GM12878 (cell line): ENCODE measurements at regions not wholly inside any gene's neighbourhood (a gene's known extent, or its start where the extent isn't known, plus 50 kb on each side); places are given as distances from the start of the nearest gene placed in this dataset.

Experiments
- ATAC-seq: fragments of 200-7000 bp; cut with Tn5 transposase; 3 replicates; pipeline ENCODE4 v1.9.1; 2020; ENCODE audit warnings: mild to moderate bottlenecking, moderate library complexity
- BruUV-seq: library from RNA; stranded (reverse); fragments of 400-500 nt; replicated peaks from 2 replicates; lab custom pipeline; 2021; lab: Mats Ljungman, UMichigan
- CTCF ChIA-PET: fragments of 300-600 bp; sonication (Branson Sonifier 250); formaldehyde crosslinking; extraction: SDS; loops from one replicate; lab custom pipeline; 2021; ENCODE audit warnings: inconsistent platforms; lab: Yijun Ruan, JAX
- POLR2A ChIA-PET: fragments of 350-600 bp; formaldehyde crosslinking; extraction: SDS; loops from one replicate; lab custom pipeline; 2021; ENCODE audit warnings: inconsistent platforms; lab: Charles Lee
- RAD21 ChIA-PET: fragments of 300-600 bp; sonication (Branson Sonifier 250); formaldehyde crosslinking; loops from one replicate; lab custom pipeline; 2023; ENCODE audit warnings: antibody characterized with exemption; ENCODE audit not compliant: unreplicated experiment; lab: Charles Lee
- SMC1A ChIA-PET: fragments of 300-600 bp; sonication (Branson Sonifier 250); formaldehyde crosslinking; loops from one replicate; lab custom pipeline; 2023; ENCODE audit not compliant: unreplicated experiment, uncharacterized antibody; lab: Charles Lee
- DNase-seq: peaks from one replicate; pipeline ENCODE4 v3.0.0-alpha.2; 2011; ENCODE audit warnings: low read depth, low spot score
- FAIRE-seq: peaks from 3 replicates; lab custom pipeline; 2011; peaks lifted over from hg19 to GRCh38; lab: Jason Lieb, UNC
- H2AFZ ChIP-seq: 2 replicates; pipeline ENCODE4 v1.6.0; 2011; ENCODE audit warnings: low read depth, low read length, control low read depth; ENCODE audit not compliant: control insufficient read depth
- H3K27ac ChIP-seq: 2 replicates; pipeline ENCODE4 v1.5.1; 2011; ENCODE audit warnings: control low read depth; ENCODE audit not compliant: control insufficient read depth, insufficient read depth
- H3K27me3 ChIP-seq, 2 experiments: replicated peaks in 1 of 2; 2 replicates each; pipeline versions ENCODE4 v1.6.0 to v1.6.1; 2011; ENCODE audit warnings: low read length in 1 of 2; ENCODE audit not compliant: control insufficient read depth in 2 of 2, insufficient read depth in 2 of 2
- H3K36me3 ChIP-seq, 2 experiments: 2 replicates each; pipeline ENCODE4 v1.5.1; 2011; ENCODE audit warnings: low read length in 1 of 2; ENCODE audit not compliant: control insufficient read depth in 2 of 2, insufficient read depth in 2 of 2
- H3K4me1 ChIP-seq: 2 replicates; pipeline ENCODE4 v1.6.1; 2011; ENCODE audit warnings: mild to moderate bottlenecking, low read length, moderate library complexity, mixed read lengths; ENCODE audit not compliant: control insufficient read depth, insufficient read depth
- H3K4me2 ChIP-seq: 2 replicates; pipeline ENCODE4 v1.6.0; 2011; ENCODE audit warnings: control low read depth; ENCODE audit not compliant: control insufficient read depth, insufficient read depth
- H3K4me3 ChIP-seq: fragments of 200-600 bp; sonication (generic); 2 replicates; pipeline ENCODE4 v1.5.1; 2016
- H3K79me2 ChIP-seq: 2 replicates; pipeline ENCODE4 v1.6.0; 2011; ENCODE audit warnings: low read length; ENCODE audit not compliant: control insufficient read depth, insufficient read depth
- H3K9ac ChIP-seq: 2 replicates; pipeline ENCODE4 v1.8.0; 2011; ENCODE audit warnings: low read length, control low read depth, mixed read lengths; ENCODE audit not compliant: control insufficient read depth, insufficient read depth
- H3K9me3 ChIP-seq: replicated peaks from 3 replicates; pipeline ENCODE4 v1.5.1; 2011; ENCODE audit warnings: mild to moderate bottlenecking, low read length; ENCODE audit not compliant: control insufficient read depth, insufficient read depth
- H4K20me1 ChIP-seq: 2 replicates; pipeline ENCODE4 v1.6.0; 2011; ENCODE audit not compliant: control insufficient read depth, insufficient read depth
- BRCA1 ChIP-seq: IDR thresholded peaks from 2 replicates; pipeline ENCODE4 v1.6.1; 2011; ENCODE audit warnings: low read depth, low read length, improper control_type of control experiment
- CHD4 ChIP-seq: fragments of 200-600 bp; sonication (generic); IDR thresholded peaks from 2 replicates; pipeline ENCODE4 v1.6.1; 2016; ENCODE audit warnings: mild to moderate bottlenecking
- EGR1 ChIP-seq, 2 experiments: IDR thresholded peaks; 1 replicate in 1 of 2; 2 replicates in 1 of 2; pipeline ENCODE4 v1.6.1; 2011 to 2012; ENCODE audit warnings: low read depth in 2 of 2, low read length in 2 of 2, borderline replicate concordance in 1 of 2, mild to moderate bottlenecking in 1 of 2, moderate library complexity in 1 of 2
- ETV6 ChIP-seq, 2 experiments: fragments of 450-650 bp in 1 of 2; IDR thresholded peaks in 1 of 2; conservative IDR thresholded peaks in 1 of 2; 2 replicates each; pipeline ENCODE4 v1.6.1; 2014; ENCODE audit warnings: antibody characterized with exemption in 1 of 2, borderline replicate concordance in 1 of 2, low read depth in 1 of 2, mild to moderate bottlenecking in 1 of 2, moderate library complexity in 1 of 2
- KDM1A ChIP-seq: fragments of 200-600 bp; sonication (generic); IDR thresholded peaks from 2 replicates; pipeline ENCODE4 v1.6.1; 2016; ENCODE audit warnings: borderline replicate concordance
- MTA2 ChIP-seq: fragments of 450-650 bp; IDR thresholded peaks from 2 replicates; pipeline ENCODE4 v1.6.1; 2016; ENCODE audit warnings: low read depth, mild to moderate bottlenecking, moderate library complexity
- MTA3 ChIP-seq: IDR thresholded peaks from 2 replicates; pipeline ENCODE4 v1.6.1; 2012; ENCODE audit warnings: low read length, inconsistent platforms, borderline replicate concordance
- NFYB ChIP-seq: IDR thresholded peaks from 2 replicates; pipeline ENCODE4 v1.6.1; 2011; ENCODE audit warnings: low read depth, mild to moderate bottlenecking, low read length, improper control_type of control experiment, moderate library complexity; ENCODE audit not compliant: insufficient read depth
- SMC3 ChIP-seq: IDR thresholded peaks from 2 replicates; pipeline ENCODE4 v1.6.1; 2011; ENCODE audit warnings: low read length, improper control_type of control experiment, borderline replicate concordance
- STAT1 ChIP-seq: fragments of 450-650 bp; conservative IDR thresholded peaks from 2 replicates; pipeline ENCODE4 v1.6.1; 2014; ENCODE audit warnings: antibody characterized with exemption, mild to moderate bottlenecking
- STAT3 ChIP-seq: IDR thresholded peaks from 2 replicates; pipeline ENCODE4 v1.6.1; 2011; ENCODE audit warnings: low read depth, low read length, improper control_type of control experiment
- TCF7 ChIP-seq: IDR thresholded peaks from 2 replicates; pipeline ENCODE4 v1.6.1; 2014; ENCODE audit warnings: antibody characterized with exemption, borderline replicate concordance
- WGBS: methylation state at CpG from one replicate; pipeline ENCODE4 v1.1.6; 2016; ENCODE audit warnings: low lambda C conversion rate; ENCODE audit not compliant: insufficient replicate concordance, insufficient coverage; ENCODE audit errors: missing lambda C conversion rate; 5-methylcytosine and 5-hydroxymethylcytosine counted together
- in situ Hi-C: fragments of 300-500 bp; cut with MboI; formaldehyde crosslinking; loops from 9 replicates; pipeline ENCODE4 v1.14.3; 2018; ENCODE audit warnings: mixed read lengths
- intact Hi-C: fragments of 100-400 bp; cut with micrococcal nuclease; formaldehyde crosslinking; loops from one replicate; pipeline ENCODE4 v1.14.2; 2022; ENCODE audit not compliant: unreplicated experiment
- TF ChIP-seq, protein P1 (sequence below): fragments of 450-650 bp; formaldehyde crosslinking; IDR thresholded peaks from 2 replicates; pipeline ENCODE4 v1.4.0; 2022; ENCODE audit warnings: mild to moderate bottlenecking, moderate library complexity
- TF ChIP-seq, protein P2 (sequence below): fragments of 450-650 bp; IDR thresholded peaks from 2 replicates; pipeline ENCODE4 v1.6.1; 2017; ENCODE audit warnings: mild to moderate bottlenecking

DNA sequence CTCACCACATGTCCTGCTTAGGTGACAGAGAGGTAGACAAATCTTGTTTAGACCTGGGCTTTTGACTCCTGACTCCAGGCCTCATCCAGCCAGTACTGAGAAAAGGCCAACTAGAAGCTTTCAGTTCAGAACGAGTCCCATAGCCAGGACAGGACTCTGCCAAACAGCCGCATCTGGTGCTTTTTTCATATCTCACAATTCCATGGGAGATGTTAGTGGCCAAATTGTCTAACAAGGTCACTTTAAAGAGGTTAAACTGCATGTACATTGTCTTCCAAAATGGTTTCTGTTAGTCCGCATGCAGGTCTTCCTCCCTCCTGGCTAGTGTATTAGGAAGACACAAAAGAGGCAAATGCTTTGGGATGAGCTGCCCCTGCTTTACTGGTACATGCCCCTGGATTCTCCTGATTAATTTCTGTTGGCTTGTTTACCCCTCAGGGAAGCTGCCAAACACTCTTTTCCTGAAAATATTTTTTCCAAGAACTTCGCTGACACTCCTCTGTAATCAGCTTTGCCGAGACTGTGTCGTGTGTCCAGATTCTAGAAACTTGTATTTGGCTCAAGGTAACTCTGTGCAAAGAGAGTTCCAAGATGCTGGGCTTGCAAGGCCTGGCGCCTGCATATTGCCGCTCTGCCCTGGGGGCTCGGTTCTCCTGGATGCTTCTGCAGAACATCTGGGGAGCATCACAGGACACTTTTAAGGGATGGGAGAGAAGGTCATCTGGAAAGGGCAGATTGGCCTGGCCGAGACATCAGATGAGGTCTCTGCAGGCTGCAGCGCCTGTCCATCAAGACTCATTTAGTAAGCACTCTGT is 209.2 kb upstream of the APCDD1 start (continued):
- TF ChIP-seq, protein P1, sequence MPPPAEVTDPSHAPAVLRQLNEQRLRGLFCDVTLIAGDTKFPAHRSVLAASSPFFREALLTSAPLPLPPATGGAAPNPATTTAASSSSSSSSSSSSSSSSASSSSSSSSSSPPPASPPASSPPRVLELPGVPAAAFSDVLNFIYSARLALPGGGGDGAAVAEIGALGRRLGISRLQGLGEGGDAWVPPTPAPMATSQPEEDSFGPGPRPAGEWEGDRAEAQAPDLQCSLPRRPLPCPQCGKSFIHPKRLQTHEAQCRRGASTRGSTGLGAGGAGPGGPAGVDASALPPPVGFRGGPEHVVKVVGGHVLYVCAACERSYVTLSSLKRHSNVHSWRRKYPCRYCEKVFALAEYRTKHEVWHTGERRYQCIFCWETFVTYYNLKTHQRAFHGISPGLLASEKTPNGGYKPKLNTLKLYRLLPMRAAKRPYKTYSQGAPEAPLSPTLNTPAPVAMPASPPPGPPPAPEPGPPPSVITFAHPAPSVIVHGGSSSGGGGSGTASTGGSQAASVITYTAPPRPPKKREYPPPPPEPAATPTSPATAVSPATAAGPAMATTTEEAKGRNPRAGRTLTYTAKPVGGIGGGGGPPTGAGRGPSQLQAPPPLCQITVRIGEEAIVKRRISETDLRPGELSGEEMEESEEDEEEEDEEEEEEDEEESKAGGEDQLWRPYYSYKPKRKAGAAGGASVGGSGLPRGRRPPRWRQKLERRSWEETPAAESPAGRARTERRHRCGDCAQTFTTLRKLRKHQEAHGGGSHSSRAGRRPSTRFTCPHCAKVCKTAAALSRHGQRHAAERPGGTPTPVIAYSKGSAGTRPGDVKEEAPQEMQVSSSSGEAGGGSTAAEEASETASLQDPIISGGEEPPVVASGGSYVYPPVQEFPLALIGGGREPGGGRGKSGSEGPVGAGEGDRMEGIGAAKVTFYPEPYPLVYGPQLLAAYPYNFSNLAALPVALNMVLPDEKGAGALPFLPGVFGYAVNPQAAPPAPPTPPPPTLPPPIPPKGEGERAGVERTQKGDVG (CRISPR knock-in tag): no peak
- TF ChIP-seq CHD4 (no peak), BRCA1 (no peak)
- TF ChIP-seq, all 136 proteins: peak for 0

DNA sequence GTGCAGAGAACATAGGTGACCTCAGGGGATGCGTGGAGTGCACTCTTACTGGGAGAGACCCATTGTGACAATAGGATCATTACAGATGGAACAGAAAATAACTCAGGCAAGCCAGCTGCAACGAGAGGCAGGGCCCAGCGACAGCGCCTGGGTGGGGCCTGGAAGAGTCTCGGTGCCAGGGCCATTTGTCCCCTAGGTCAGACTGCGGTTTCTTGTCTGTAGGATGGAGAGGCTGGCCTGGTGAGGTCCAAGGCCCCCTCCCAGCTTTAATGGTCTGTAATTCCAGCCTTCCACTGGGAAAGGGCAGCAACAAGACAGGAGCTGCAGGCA is 208.6 kb upstream of the APCDD1 start:
- H3K4me3 ChIP-seq: no peak overlapping the region
- DNase-seq (no peak), ATAC-seq (no peak), FAIRE-seq (no peak)
- no peaks in the 10 kb centered on the region for H3K79me2 ChIP-seq
- SMC1A ChIA-PET: no interaction called here
- POLR2A ChIA-PET: no interaction called here
- no peaks in the 10 kb centered on the region for H4K20me1 ChIP-seq
- RAD21 ChIA-PET: no interaction called here
- in situ Hi-C loops (no loop called here), intact Hi-C loops (no loop called here)
- H3K4me2 ChIP-seq: no peak overlapping the region
- H3K9ac ChIP-seq: no peak overlapping the region
- no TSS peak for BruUV-seq
- H3K4me1 ChIP-seq: no peaks in the 10 kb centered on the region
- CTCF ChIA-PET: no interaction called here
- H3K36me3 ChIP-seq: no peaks in the 10 kb centered on the region
- TF ChIP-seq STAT1 (no peak), MTA2 (no peak), ETV6 (conservative IDR thresholded peaks at IDR 0.05 in 1 of 2, IDR thresholded peaks at IDR 0.05 in 1 of 2; ENCODE audit: borderline replicate concordance in 1 of 2, low read depth in 1 of 2) (no peak), TCF7 (no peak), EGR1 (IDR thresholded peaks at IDR 0.05; ENCODE audit: borderline replicate concordance in 1 of 2, low read depth in 2 of 2, low read length in 2 of 2) (no peak), NFYB (no peak), MTA3 (no peak), STAT3 (no peak), KDM1A (no peak), SMC3 (no peak)
- TF ChIP-seq, protein P2, sequence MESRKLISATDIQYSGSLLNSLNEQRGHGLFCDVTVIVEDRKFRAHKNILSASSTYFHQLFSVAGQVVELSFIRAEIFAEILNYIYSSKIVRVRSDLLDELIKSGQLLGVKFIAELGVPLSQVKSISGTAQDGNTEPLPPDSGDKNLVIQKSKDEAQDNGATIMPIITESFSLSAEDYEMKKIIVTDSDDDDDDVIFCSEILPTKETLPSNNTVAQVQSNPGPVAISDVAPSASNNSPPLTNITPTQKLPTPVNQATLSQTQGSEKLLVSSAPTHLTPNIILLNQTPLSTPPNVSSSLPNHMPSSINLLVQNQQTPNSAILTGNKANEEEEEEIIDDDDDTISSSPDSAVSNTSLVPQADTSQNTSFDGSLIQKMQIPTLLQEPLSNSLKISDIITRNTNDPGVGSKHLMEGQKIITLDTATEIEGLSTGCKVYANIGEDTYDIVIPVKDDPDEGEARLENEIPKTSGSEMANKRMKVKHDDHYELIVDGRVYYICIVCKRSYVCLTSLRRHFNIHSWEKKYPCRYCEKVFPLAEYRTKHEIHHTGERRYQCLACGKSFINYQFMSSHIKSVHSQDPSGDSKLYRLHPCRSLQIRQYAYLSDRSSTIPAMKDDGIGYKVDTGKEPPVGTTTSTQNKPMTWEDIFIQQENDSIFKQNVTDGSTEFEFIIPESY: no peak
- TF ChIP-seq, protein P1 (CRISPR knock-in tag): no peak
- 24% methylated on average over 6 of the region's 6 CpGs for WGBS
- no peak overlapping the region for H3K27ac ChIP-seq
- peaks cover 0 to 2% of the 10 kb centered on the region in 2 experiments; a peak in 2 of 4 replicates for H3K27me3 ChIP-seq
- no peaks in the 10 kb centered on the region for H3K9me3 ChIP-seq
- H2AFZ ChIP-seq: no peak overlapping the region
